HG02870 (cell line): ENCODE measurements at regions not wholly inside any gene's neighbourhood (a gene's known extent, or its start where the extent isn't known, plus 50 kb on each side); places are given as distances from the start of the nearest gene placed in this dataset.
A peak's percentile ranks its signal among the peaks of the same experiment; 100 is the strongest.
"Not testable (repeated sequence)": the region's sequence is repeated elsewhere in the genome, so short reads cannot be mapped to it uniquely, and the experiment has no call there.

Source experiments
- ATAC-seq: cut with Tn5 transposase; IDR thresholded peaks from one replicate; pipeline ENCODE4 v1.9.1; 2021; ENCODE audit warnings: mild to moderate bottlenecking, moderate library complexity; ENCODE audit not compliant: unreplicated experiment

DNA sequence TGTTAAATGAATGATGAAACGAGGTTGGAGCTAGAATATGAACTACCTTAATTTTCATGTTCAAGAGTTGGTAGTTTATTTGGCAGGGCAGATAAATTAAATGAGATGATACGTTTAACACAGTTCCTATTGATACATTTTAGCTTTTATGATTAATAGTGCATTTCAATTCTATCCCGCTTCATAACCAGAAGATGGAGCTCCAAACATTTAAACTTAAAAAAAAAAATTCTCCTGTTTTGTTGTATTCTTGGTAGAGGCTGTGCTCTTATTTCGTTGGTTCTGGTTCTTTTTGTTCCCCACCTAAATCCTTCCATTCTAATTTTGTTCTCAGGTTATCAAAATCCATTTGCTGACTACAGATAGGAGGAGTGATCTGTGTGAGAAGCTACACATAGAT lies 71.8 kb upstream of the PTPN13 start:
- no peak for ATAC-seq

DNA sequence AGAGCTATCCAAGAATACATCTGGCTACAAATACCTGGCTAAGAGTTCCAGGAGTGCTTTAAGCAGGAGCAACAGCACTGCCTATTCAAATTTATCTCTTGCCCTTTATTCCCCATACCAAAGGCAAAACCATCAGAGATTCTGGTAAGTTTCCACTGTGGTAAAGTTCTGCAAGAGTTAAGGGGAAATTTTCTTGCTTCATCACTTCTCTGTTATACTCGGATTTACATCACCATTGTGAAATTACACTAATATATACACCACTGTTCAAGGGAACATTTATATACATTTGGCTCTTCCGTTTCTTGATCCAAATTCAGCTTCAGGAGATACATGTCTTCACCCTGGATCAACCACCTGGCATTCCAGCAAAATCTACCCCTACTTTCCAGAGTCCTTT lies 70.8 kb upstream of the PTPN13 start:
- no peak for ATAC-seq

DNA sequence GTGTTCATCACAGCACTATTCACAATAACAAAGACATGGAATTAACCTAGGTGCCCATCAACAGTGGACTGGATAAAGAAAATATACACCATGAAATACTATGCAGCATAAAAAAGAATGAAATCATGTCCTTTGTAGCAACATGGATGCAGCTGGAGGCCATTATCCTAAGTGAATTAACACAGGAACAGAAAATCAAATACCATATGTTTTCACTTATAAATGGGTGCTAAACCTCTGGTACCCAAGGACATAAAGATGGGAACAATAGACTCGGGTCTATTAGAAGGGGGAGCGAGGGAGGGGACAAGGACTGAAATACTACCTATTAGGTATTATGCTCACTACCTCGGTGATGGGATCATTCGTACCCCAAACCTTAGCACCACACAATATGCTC lies 66.4 kb upstream of the PTPN13 start:
- not testable (repeated sequence) for ATAC-seq

GRCh38 chr4:86529436-86529835 lies 64.7 kb upstream of the PTPN13 start:
- no peak for ATAC-seq

- ATAC-seq = peak; percentile 64
These were observed 63.9 kb upstream of the PTPN13 start for GRCh38 chr4:86530183-86530582.

GRCh38 chr4:86531440-86531839 lies 62.7 kb upstream of the PTPN13 start:
- no peak for ATAC-seq

- ATAC-seq = no peak
These were observed 61.3 kb upstream of the PTPN13 start for GRCh38 chr4:86532851-86533250.

GRCh38 chr4:86536151-86536550 lies 58.0 kb upstream of the PTPN13 start:
- ATAC-seq = no peak

- ATAC-seq = no peak
These were observed 51.6 kb upstream of the PTPN13 start for GRCh38 chr4:86542319-86543027.

DNA sequence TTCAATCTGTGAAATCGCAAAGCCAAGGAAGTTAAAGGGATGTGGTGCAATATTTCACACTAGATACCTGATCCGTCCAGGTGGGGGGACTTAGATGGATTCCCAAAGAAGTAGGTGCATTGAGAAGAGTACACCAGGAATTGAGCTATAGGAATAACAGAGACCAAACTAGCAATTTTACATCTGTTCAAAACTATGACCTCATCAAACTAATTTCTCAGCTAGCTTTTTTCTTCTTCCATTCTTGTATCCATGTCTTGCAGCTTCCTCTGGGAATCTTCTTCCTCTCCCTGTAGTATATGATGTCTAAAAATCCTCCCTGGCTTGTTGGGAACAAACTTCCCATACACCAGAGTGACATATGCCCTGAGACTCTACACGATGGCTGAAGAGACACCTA lies 51.0 kb upstream of the PTPN13 start:
- no peak for ATAC-seq

DNA sequence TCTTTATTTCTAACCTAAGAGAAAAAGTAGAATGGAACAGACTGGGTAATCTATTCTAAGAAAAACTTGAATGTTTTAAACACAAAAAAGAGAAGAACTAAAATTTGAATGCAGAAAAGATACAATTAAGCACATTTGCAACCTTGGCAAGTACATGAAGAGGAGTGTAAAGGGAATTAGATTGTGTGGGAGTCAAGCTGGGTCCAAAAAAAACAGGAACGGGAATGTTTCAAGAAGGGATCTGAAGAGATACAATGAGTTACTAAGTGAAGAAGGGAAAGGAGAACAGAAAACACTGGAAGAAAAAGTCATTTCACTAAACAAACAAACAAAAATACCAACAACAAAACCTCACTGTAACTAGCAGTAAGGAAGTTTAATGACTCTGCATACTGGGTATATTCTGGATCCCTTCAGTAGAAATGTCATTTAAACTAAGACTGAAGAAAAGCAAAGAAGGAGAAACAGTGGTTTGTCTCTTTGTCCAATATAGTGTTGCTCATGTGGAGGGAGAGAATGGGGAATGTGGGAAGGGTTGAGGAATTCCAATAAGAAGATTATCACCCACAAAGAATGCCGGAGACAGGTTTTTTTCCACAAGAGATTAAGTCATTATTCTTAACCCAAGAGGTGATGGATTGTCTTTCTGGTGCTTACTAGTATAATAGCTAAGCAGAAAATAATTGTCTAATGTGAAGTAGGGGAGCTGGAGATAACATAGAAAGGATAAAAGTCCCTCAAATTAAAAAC lies 50.4 kb upstream of the PTPN13 start:
- no peak for ATAC-seq

DNA sequence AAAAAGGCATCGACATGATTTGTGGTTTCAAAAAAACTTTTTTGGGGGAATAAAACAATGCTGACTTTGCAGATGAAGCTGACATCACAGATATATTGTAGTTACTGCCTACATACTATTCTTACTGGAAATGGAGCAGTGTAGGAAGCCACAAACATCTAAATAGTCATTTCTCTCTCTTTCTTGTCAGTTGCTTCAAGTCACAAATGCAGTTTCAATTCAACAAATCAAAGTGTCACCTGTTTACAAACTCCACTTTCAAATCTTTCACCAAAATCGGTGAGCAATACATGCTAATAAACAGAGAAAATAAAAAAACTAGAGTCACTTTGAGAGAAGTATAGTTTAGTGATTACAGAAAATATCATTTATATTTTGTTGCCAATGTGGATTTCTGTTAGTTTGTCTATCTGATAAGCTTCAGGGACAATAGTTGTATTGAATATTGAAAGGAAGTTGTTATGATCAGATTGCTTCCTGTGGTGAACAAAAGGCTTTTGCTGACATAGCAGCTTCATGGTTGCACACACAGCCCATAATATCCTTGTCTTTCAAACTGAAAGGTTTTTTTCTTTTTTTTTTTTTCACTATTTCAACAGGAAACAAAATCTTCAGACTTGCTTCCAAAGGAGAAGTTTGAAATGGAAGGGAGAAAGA lies 49.7 kb upstream of the PTPN13 start:
- ATAC-seq = peak; percentile 96
